ENCODE measurements at regions not wholly inside any gene's neighbourhood (a gene's known extent, or its start where the extent isn't known, plus 50 kb on each side); places are given as distances from the start of the nearest gene placed in this dataset.

GRCh38 chr2:58631986-58632385, 390.9 kb upstream of the FANCL start:
- TF ChIP-seq JUN (IDR thresholded peaks at IDR 0.05) (no peak), CTCF (IDR thresholded peaks at IDR 0.05) (no peak), EP300 (IDR thresholded peaks at IDR 0.05) (no peak), RCOR1 (IDR thresholded peaks at IDR 0.05; ENCODE audit: low read depth, low read length) (no peak), REST (IDR thresholded peaks at IDR 0.05) (no peak)

All from A549 (cell line).